ENCODE measurements at regions not wholly inside any gene's neighbourhood (a gene's known extent, or its start where the extent isn't known, plus 50 kb on each side); places are given as distances from the start of the nearest gene placed in this dataset.

DNA sequence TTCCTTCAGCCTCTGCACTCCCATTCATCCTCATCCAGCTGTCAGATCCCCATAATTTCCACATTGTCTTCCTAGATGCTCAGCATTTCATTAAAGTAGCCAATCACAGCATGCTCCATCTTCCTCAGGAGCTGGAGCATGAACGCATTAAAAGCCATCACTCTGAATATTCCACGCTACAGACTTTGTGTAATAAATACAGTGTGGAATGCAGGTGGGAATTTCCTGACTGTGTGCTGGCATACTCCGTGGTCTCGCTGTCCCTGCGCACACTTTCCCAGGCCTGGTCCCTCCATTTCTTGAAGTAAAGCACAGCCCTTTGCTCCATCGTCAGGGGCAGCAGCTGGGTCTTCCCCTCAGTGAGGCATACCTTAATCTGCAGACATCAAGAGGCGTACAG is 123.7 kb upstream of the NCK2 start:
- Histone ChIP-seq H3K4me1 (ENCODE audit: control insufficient read depth in 1 of 2, insufficient read depth in 2 of 2, low read length in 2 of 2) (no peaks in the 10 kb centered on the region), H3K27me3 (ENCODE audit: control insufficient read depth in 1 of 2, insufficient read depth in 2 of 2, low read length in 1 of 2) (no peaks in the 10 kb centered on the region), H3K4me3 (ENCODE audit: low read length in 2 of 2) (no peak overlapping the region), H3K9me3 (ENCODE audit: control insufficient read depth, low read length) (peaks cover 2% of the 10 kb centered on the region), H3K36me3 (ENCODE audit: control insufficient read depth in 1 of 2, insufficient read depth in 2 of 2, low read length in 1 of 2) (no peaks in the 10 kb centered on the region), H3K27ac (ENCODE audit: low read depth in 1 of 2, low read length in 2 of 2) (no peak overlapping the region)
- WGBS, 2 donors = 71 to 80% methylated on average over 7 of the region's 7 CpGs
- DNase-seq = no peak
- ATAC-seq (ENCODE audit: low FRiP score) = no peak
- intact Hi-C loops (cut with DNase I) = no loop called here

- DNase-seq = no peak
- ATAC-seq (ENCODE audit: low FRiP score) = no peak
- Histone ChIP-seq H3K27ac (ENCODE audit: low read depth in 1 of 2, low read length in 2 of 2) (no peak overlapping the region), H3K4me1 (ENCODE audit: control insufficient read depth in 1 of 2, insufficient read depth in 2 of 2, low read length in 2 of 2) (no peaks in the 10 kb centered on the region), H3K27me3 (ENCODE audit: control insufficient read depth in 1 of 2, insufficient read depth in 2 of 2, low read length in 1 of 2) (no peaks in the 10 kb centered on the region), H3K36me3 (ENCODE audit: control insufficient read depth in 1 of 2, insufficient read depth in 2 of 2, low read length in 1 of 2) (no peaks in the 10 kb centered on the region), H3K9me3 (ENCODE audit: control insufficient read depth, low read length) (no peaks in the 10 kb centered on the region), H3K4me3 (ENCODE audit: low read length in 2 of 2) (no peak overlapping the region)
- 88% methylated on average over 4 of the region's 4 CpGs for WGBS, 2 donors
- intact Hi-C loops (cut with DNase I) = no loop called here
Observed at GRCh38 chr2:105618351-105618659, 126.4 kb upstream of the NCK2 start.

DNA sequence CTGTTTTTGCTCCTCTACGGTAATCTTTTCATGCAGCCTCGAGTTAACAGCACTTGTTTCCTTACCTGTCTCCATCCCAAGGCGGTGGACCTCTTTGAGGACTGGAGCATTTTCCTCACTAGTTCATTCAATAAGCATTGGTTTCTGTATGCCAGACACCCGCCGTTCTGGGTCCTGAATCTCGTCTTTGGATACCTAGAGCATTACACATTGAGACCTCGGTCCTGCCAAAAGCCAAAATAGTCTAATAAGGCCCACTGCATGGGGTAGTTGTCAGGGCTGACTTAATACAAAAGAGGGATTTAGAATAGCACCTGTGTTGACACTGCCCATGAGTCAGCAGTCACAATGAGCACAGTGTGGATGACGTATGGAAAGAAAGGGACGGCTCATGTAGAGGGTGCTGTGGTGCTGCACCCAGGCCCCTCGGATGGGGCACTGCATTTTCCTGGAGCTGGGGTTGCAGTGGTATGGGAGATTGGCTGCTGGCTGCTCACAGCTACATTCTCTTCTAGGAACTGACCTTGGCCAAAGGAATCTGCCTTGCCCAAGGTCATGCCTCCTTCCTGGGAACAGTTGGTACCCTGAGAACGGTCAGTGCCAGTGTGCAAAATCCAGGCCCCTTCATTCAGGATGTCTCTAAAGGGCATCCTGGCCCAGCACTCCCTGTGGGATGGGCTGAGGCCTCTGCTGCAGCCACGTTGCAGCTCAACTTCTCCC is 126.9 kb upstream of the NCK2 start:
- Histone ChIP-seq H3K27me3 (ENCODE audit: control insufficient read depth in 1 of 2, insufficient read depth in 2 of 2, low read length in 1 of 2) (no peaks in the 10 kb centered on the region), H3K27ac (ENCODE audit: low read depth in 1 of 2, low read length in 2 of 2) (no peak overlapping the region), H3K4me1 (ENCODE audit: control insufficient read depth in 1 of 2, insufficient read depth in 2 of 2, low read length in 2 of 2) (no peaks in the 10 kb centered on the region), H3K36me3 (ENCODE audit: control insufficient read depth in 1 of 2, insufficient read depth in 2 of 2, low read length in 1 of 2) (no peaks in the 10 kb centered on the region), H3K9me3 (ENCODE audit: control insufficient read depth, low read length) (no peaks in the 10 kb centered on the region), H3K4me3 (ENCODE audit: low read length in 2 of 2) (no peak overlapping the region)
- ATAC-seq (ENCODE audit: low FRiP score) (no peak), DNase-seq (no peak)
- 89 to 91% methylated on average over 12 of the region's 12 CpGs for WGBS, 2 donors
- intact Hi-C loops (cut with DNase I) = no loop called here

DNA sequence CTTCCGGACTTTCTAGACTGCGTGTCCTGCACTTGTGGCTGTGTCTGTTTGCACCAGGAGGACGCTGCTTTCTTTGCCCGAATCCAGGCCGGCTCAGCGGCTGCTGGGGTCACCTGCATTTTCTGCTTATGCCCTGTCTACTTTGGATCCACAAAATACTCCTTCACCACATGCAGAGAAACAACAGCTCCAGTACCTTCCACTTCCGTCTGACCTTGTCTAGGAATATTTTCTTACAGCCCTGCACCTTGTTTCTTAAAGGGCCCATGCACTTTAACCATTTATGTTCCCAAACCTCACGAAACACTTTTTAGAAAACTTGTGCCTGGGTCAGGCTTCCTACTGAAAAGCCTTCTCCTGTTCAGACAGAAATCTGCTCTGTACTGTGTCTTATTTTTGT is 129.4 kb upstream of the NCK2 start:
- intact Hi-C loops (cut with DNase I) = no loop called here
- no peaks in the 10 kb centered on the region for H3K4me1 ChIP-seq (ENCODE audit: control insufficient read depth in 1 of 2, insufficient read depth in 2 of 2, low read length in 2 of 2)
- 86 to 87% methylated on average over 8 of the region's 8 CpGs for WGBS, 2 donors
- ATAC-seq (ENCODE audit: low FRiP score) (no peak), DNase-seq (no peak)
- no peak overlapping the region for H3K27ac ChIP-seq (ENCODE audit: low read depth in 1 of 2, low read length in 2 of 2)
- no peaks in the 10 kb centered on the region for H3K9me3 ChIP-seq (ENCODE audit: control insufficient read depth, low read length)
- H3K4me3 ChIP-seq (ENCODE audit: low read length in 2 of 2) = no peak overlapping the region
- H3K27me3 ChIP-seq (ENCODE audit: control insufficient read depth in 1 of 2, insufficient read depth in 2 of 2, low read length in 1 of 2) = no peaks in the 10 kb centered on the region
- no peaks in the 10 kb centered on the region for H3K36me3 ChIP-seq (ENCODE audit: control insufficient read depth in 1 of 2, insufficient read depth in 2 of 2, low read length in 1 of 2)

DNA sequence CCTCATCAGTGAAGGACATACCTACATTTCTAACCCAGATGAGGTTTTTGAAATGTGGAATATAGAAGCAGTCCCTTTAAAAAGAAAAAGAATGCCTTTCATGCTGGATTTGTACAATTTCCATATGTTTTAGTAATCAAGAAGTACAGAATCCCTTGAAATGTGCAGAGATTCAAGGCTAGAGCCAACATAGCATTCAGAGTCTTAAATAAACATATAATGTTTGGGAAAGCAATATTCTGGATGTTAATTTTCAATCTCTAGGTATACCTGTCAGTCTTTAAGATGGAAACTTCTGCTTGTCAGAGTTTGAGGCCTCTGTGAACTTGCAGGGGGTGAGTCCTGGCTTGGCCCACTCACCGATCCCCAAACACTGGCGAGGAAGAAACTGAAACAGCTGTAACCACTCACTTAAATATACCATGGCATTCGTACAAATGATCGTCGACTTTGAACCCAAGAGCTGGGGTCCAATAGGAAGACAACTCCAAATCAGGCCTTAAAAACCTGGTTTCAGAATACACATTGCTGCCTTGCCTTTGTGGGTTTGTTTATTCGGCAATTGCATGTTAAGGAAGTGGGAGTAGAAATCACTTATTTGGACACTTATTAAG is 132.8 kb upstream of the NCK2 start:
- no peak for ATAC-seq (ENCODE audit: low FRiP score)
- no peak overlapping the region for H3K4me3 ChIP-seq (ENCODE audit: low read length in 2 of 2)

GRCh38 chr2:105611333-105611637 is 133.4 kb upstream of the NCK2 start:
- Histone ChIP-seq H3K4me3 (ENCODE audit: low read length in 2 of 2) (no peak overlapping the region), H3K27ac (ENCODE audit: low read depth in 1 of 2, low read length in 2 of 2) (no peak overlapping the region), H3K4me1 (ENCODE audit: control insufficient read depth in 1 of 2, insufficient read depth in 2 of 2, low read length in 2 of 2) (no peaks in the 10 kb centered on the region), H3K36me3 (ENCODE audit: control insufficient read depth in 1 of 2, insufficient read depth in 2 of 2, low read length in 1 of 2) (no peaks in the 10 kb centered on the region), H3K9me3 (ENCODE audit: control insufficient read depth, low read length) (no peaks in the 10 kb centered on the region), H3K27me3 (ENCODE audit: control insufficient read depth in 1 of 2, insufficient read depth in 2 of 2, low read length in 1 of 2) (no peaks in the 10 kb centered on the region)
- 86 to 98% methylated on average over 2 of the region's 2 CpGs for WGBS, 2 donors
- DNase-seq (no peak), ATAC-seq (ENCODE audit: low FRiP score) (no peak)
- intact Hi-C loops (cut with DNase I) = no loop called here

More for the DNA sequence above, 132.8 kb upstream of the NCK2 start:
- Histone ChIP-seq H3K9me3 (ENCODE audit: control insufficient read depth, low read length) (no peaks in the 10 kb centered on the region), H3K36me3 (ENCODE audit: control insufficient read depth in 1 of 2, insufficient read depth in 2 of 2, low read length in 1 of 2) (no peaks in the 10 kb centered on the region), H3K4me1 (ENCODE audit: control insufficient read depth in 1 of 2, insufficient read depth in 2 of 2, low read length in 2 of 2) (no peaks in the 10 kb centered on the region), H3K27ac (ENCODE audit: low read depth in 1 of 2, low read length in 2 of 2) (no peak overlapping the region), H3K27me3 (ENCODE audit: control insufficient read depth in 1 of 2, insufficient read depth in 2 of 2, low read length in 1 of 2) (no peaks in the 10 kb centered on the region)
- WGBS, 2 donors = 65 to 71% methylated on average over 6 of the region's 6 CpGs
- DNase-seq = no peak
- intact Hi-C loops (cut with DNase I) = no loop called here

- Histone ChIP-seq H3K27me3 (ENCODE audit: control insufficient read depth in 1 of 2, insufficient read depth in 2 of 2, low read length in 1 of 2) (no peaks in the 10 kb centered on the region), H3K9me3 (ENCODE audit: control insufficient read depth, low read length) (no peaks in the 10 kb centered on the region), H3K4me1 (ENCODE audit: control insufficient read depth in 1 of 2, insufficient read depth in 2 of 2, low read length in 2 of 2) (no peaks in the 10 kb centered on the region), H3K27ac (ENCODE audit: low read depth in 1 of 2, low read length in 2 of 2) (no peak overlapping the region), H3K4me3 (ENCODE audit: low read length in 2 of 2) (no peak overlapping the region), H3K36me3 (ENCODE audit: control insufficient read depth in 1 of 2, insufficient read depth in 2 of 2, low read length in 1 of 2) (no peaks in the 10 kb centered on the region)
- ATAC-seq (ENCODE audit: low FRiP score) (no peak), DNase-seq (no peak)
- WGBS, 2 donors = 91% methylated on average over 16 of the region's 16 CpGs
- intact Hi-C loops (cut with DNase I) = no loop called here
Observed at GRCh38 chr2:105610576-105611332, 134.0 kb upstream of the NCK2 start.

DNA sequence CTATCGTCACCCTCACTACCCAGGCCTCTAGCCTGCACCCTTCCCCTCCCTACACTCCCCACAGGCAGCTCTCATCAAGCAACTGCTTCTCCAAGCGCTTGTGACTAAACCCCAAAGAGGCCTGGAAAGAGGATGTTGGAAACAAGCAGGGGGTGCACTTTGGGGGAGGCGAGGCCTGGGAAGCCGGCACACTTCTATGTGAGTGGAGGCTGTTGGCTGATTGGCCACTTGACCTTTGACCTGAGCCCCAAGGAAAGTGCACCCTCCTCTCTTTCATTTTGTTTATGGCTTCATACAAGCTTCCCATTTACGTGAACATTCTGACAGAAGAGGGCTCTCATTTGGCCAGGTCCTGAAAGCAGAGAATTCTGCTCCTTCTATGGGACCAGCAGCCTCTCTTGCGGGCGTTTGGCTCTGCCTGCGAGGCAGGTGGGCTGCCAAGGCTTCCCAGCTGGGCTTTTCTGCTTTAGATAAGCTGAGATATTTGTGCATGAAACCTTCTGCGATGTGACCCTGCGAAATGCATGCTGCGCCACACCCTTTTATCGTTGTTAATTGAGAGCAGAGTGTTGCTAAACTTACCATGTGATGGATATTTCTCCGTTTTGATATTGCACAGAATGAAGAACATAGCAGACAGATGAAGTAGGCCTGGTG is 134.8 kb upstream of the NCK2 start:
- Histone ChIP-seq H3K4me3 (ENCODE audit: low read length in 2 of 2) (no peak overlapping the region), H3K4me1 (ENCODE audit: control insufficient read depth in 1 of 2, insufficient read depth in 2 of 2, low read length in 2 of 2) (no peaks in the 10 kb centered on the region), H3K9me3 (ENCODE audit: control insufficient read depth, low read length) (no peaks in the 10 kb centered on the region), H3K27ac (ENCODE audit: low read depth in 1 of 2, low read length in 2 of 2) (no peak overlapping the region), H3K36me3 (ENCODE audit: control insufficient read depth in 1 of 2, insufficient read depth in 2 of 2, low read length in 1 of 2) (no peaks in the 10 kb centered on the region), H3K27me3 (ENCODE audit: control insufficient read depth in 1 of 2, insufficient read depth in 2 of 2, low read length in 1 of 2) (no peaks in the 10 kb centered on the region)
- DNase-seq (no peak), ATAC-seq (ENCODE audit: low FRiP score) (no peak)
- 95% methylated on average over 13 of the region's 13 CpGs for WGBS, 2 donors
- intact Hi-C loops (cut with DNase I) = loop anchor here (10.0 kb wide), 2 partner anchors 275 to 295 kb away; no protein-coding TSS in a partner anchor

All from aorta (tissue), 5 donors.